Thoracic aorta (tissue), 2 donors: ENCODE measurements at regions not wholly inside any gene's neighbourhood (a gene's known extent, or its start where the extent isn't known, plus 50 kb on each side); places are given as distances from the start of the nearest gene placed in this dataset.

Experiments used
- ATAC-seq: fragments of 150-250 bp; one replicate; pipeline ENCODE4 v1.8.0; 2017; ENCODE audit warnings: low read depth; ENCODE audit not compliant: insufficient number of reproducible peaks, low FRiP score
- DNase-seq: peaks from one replicate; pipeline ENCODE4 v3.0.0-alpha.2; 2020; ENCODE audit warnings: low spot score
- H3K27ac ChIP-seq, 2 donors: fragments of 200-600 bp; sonication (generic); 1 replicate in 1 of 2; 2 replicates in 1 of 2; pipeline ENCODE4 v1.5.1; 2016; ENCODE audit warnings: mild to moderate bottlenecking in 2 of 2, moderate library complexity in 2 of 2
- H3K27me3 ChIP-seq: fragments of 200-600 bp; sonication (generic); replicated peaks from 2 replicates; pipeline ENCODE4 v1.6.0; 2016; ENCODE audit warnings: mild to moderate bottlenecking; ENCODE audit not compliant: insufficient read depth
- H3K36me3 ChIP-seq: fragments of 200-600 bp; sonication (generic); one replicate; pipeline ENCODE4 v1.5.1; 2016
- H3K4me1 ChIP-seq, 2 donors: fragments of 200-600 bp; sonication (generic); 1 replicate in 1 of 2; 2 replicates in 1 of 2; pipeline versions ENCODE4 v1.5.1 to v1.6.0; 2016; ENCODE audit warnings: low read depth in 2 of 2, mild to moderate bottlenecking in 1 of 2; ENCODE audit not compliant: control insufficient read depth in 1 of 2
- H3K4me3 ChIP-seq: fragments of 200-600 bp; sonication (generic); 2 replicates; pipeline ENCODE4 v1.5.1; 2016; ENCODE audit warnings: mild to moderate bottlenecking
- H3K9me3 ChIP-seq: fragments of 200-600 bp; sonication (generic); 2 replicates; pipeline ENCODE4 v1.5.1; 2016
- TF ChIP-seq, protein P1 (sequence below): fragments of 200-600 bp; sonication (generic); IDR thresholded peaks from one replicate; pipeline ENCODE4 v1.5.1; 2019; ENCODE audit warnings: antibody characterized with exemption

- no peak for ATAC-seq
- H3K27ac ChIP-seq = no peak overlapping the region
- TF ChIP-seq, protein P1, sequence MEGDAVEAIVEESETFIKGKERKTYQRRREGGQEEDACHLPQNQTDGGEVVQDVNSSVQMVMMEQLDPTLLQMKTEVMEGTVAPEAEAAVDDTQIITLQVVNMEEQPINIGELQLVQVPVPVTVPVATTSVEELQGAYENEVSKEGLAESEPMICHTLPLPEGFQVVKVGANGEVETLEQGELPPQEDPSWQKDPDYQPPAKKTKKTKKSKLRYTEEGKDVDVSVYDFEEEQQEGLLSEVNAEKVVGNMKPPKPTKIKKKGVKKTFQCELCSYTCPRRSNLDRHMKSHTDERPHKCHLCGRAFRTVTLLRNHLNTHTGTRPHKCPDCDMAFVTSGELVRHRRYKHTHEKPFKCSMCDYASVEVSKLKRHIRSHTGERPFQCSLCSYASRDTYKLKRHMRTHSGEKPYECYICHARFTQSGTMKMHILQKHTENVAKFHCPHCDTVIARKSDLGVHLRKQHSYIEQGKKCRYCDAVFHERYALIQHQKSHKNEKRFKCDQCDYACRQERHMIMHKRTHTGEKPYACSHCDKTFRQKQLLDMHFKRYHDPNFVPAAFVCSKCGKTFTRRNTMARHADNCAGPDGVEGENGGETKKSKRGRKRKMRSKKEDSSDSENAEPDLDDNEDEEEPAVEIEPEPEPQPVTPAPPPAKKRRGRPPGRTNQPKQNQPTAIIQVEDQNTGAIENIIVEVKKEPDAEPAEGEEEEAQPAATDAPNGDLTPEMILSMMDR = no peak
- no peak overlapping the region for H3K4me3 ChIP-seq
- no peaks in the 10 kb centered on the region for H3K9me3 ChIP-seq
- DNase-seq = no peak
- H3K36me3 ChIP-seq = no peaks in the 10 kb centered on the region
- H3K27me3 ChIP-seq = no peaks in the 10 kb centered on the region
- H3K4me1 ChIP-seq = peaks cover 0 to 4% of the 10 kb centered on the region in 2 donors
Observed at GRCh38 chr3:177287231-177287630, 89.9 kb upstream of the TBL1XR1 start.

- TF ChIP-seq, protein P1 = no peak
- no peak overlapping the region for H3K27ac ChIP-seq
- H3K36me3 ChIP-seq = no peaks in the 10 kb centered on the region
- ATAC-seq = no peak
- H3K4me3 ChIP-seq = no peak overlapping the region
- peaks cover 6 to 26% of the 10 kb centered on the region in 2 donors for H3K4me1 ChIP-seq
- no peaks in the 10 kb centered on the region for H3K27me3 ChIP-seq
- no peaks in the 10 kb centered on the region for H3K9me3 ChIP-seq
- DNase-seq = no peak
Observed at GRCh38 chr3:177290633-177291032, 93.4 kb upstream of the TBL1XR1 start.

DNA sequence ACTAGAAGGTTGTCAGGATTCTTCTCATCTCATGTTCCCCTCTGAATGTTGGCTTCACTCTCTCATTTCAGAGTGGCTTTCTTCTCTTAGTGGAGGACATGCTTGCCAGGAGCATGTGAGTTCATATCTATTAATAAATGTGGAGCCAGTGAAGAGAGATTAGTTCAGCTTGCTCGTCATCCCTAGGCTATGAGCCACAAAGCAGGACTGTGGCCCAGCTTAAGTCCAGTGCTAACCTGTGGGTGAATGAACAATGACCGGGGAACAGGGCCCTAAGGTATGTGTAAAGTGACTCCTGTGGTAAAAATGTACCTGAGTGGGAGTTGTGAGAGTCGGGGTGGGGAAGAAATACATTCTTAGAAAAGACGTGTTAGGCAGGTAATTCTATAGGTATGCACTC lies 96.9 kb upstream of the TBL1XR1 start:
- DNase-seq (peak; percentile 73), ATAC-seq (peak; percentile 94)
- peak overlapping the region; percentile 34 for H3K4me3 ChIP-seq
- H3K36me3 ChIP-seq = no peaks in the 10 kb centered on the region
- TF ChIP-seq, protein P1 = no peak
- no peaks in the 10 kb centered on the region for H3K27me3 ChIP-seq
- H3K9me3 ChIP-seq = no peaks in the 10 kb centered on the region
- peak overlapping the region; percentile 64 to 81 for H3K27ac ChIP-seq
- H3K4me1 ChIP-seq = peaks cover 6 to 26% of the 10 kb centered on the region in 2 donors

- H3K36me3 ChIP-seq = no peaks in the 10 kb centered on the region
- H3K27ac ChIP-seq = peak overlapping the region; percentile 33 to 81
- H3K4me1 ChIP-seq = peaks cover 11 to 29% of the 10 kb centered on the region in 2 donors
- no peaks in the 10 kb centered on the region for H3K27me3 ChIP-seq
- ATAC-seq (no peak), DNase-seq (no peak)
- no peaks in the 10 kb centered on the region for H3K9me3 ChIP-seq
- H3K4me3 ChIP-seq = no peak overlapping the region
- TF ChIP-seq, protein P1 = no peak
Observed at GRCh38 chr3:177295116-177295515, 97.8 kb upstream of the TBL1XR1 start.

DNA sequence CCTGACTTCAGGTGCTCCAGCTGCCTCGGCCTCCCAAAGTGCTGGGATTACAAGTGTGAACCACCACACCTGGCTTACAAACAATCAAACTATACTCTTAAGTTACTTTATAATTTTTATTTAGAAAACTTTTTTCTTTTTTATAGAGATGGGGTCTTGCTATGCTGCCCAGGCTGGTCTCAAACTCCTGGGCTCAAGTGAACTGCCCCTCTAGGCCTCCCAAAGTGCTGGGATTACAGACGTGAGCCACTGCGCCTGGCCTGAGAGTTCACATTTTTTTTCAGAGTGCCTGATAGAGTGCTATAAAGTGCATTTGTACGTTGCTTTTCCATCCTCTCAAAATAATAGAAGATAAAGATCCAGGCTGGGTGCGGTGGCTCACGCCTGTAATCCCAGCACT lies 102.0 kb upstream of the TBL1XR1 start:
- H3K36me3 ChIP-seq = no peaks in the 10 kb centered on the region
- H3K27ac ChIP-seq = no peak overlapping the region
- H3K9me3 ChIP-seq = no peaks in the 10 kb centered on the region
- ATAC-seq (no peak), DNase-seq (no peak)
- H3K27me3 ChIP-seq = no peaks in the 10 kb centered on the region
- H3K4me1 ChIP-seq = peaks cover 7 to 16% of the 10 kb centered on the region in 2 donors
- TF ChIP-seq, protein P1 = no peak
- no peak overlapping the region for H3K4me3 ChIP-seq
